Astrocyte of the cerebellum (primary cell): ENCODE measurements at regions not wholly inside any gene's neighbourhood (a gene's known extent, or its start where the extent isn't known, plus 50 kb on each side); places are given as distances from the start of the nearest gene placed in this dataset.

ENCODE experiments used
- DNase-seq: peaks from one replicate; pipeline ENCODE4 v3.0.0-alpha.2; 2011; ENCODE audit warnings: low read depth
- H3K4me3 ChIP-seq: 2 replicates; pipeline ENCODE4 v1.5.1; 2011; ENCODE audit warnings: mild to moderate bottlenecking, low read depth, low read length, moderate library complexity
- CTCF ChIP-seq: IDR thresholded peaks from 2 replicates; pipeline ENCODE4 v1.5.1; 2012; ENCODE audit warnings: low read length, low read depth, moderate library complexity, mild to moderate bottlenecking; ENCODE audit errors: missing control alignments
- in situ Hi-C: cut with HindIII; loops from 2 replicates; pipeline ENCODE4 v1.10.0; 2017; ENCODE audit warnings: low sequenced_read_pairs

- in situ Hi-C loops, result no loop called here
- TF ChIP-seq CTCF, result no peak
- no peak overlapping the region for H3K4me3 ChIP-seq
- no peak for DNase-seq
Observed at GRCh38 chr7:119219663-119220062, 995.2 kb downstream of the ANKRD7 start.

DNA sequence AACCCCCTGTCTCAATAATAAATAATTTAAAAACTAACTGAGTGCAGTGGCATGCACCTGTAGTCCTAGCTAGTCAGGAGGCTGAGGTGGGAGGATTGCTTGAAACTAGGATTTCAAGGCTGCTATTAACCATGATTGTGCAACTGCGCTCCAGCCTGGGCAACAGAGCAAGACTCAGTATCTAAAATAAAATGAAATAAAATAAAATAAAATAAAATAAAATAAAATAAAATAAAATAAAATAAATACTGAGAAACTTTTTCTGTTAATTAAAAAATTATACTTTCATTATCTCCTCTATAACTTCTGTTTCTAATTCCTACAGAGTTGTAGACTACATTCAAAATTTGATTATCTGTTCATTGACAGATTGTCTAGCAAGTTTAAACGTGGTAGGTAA is 999.4 kb downstream of the ANKRD7 start:
- H3K4me3 ChIP-seq, result no peak overlapping the region
- no peak for DNase-seq
- no peak for TF ChIP-seq CTCF
- in situ Hi-C loops, result no loop called here

GRCh38 chr7:119228482-119228881 is 1004.0 kb downstream of the ANKRD7 start:
- no peak for TF ChIP-seq CTCF
- in situ Hi-C loops, result no loop called here
- no peak for DNase-seq
- H3K4me3 ChIP-seq, result no peak overlapping the region

- no peak for TF ChIP-seq CTCF
- in situ Hi-C loops, result no loop called here
- no peak for DNase-seq
- no peak overlapping the region for H3K4me3 ChIP-seq
Observed at GRCh38 chr7:119232091-119232490, 1007.6 kb downstream of the ANKRD7 start.

DNA sequence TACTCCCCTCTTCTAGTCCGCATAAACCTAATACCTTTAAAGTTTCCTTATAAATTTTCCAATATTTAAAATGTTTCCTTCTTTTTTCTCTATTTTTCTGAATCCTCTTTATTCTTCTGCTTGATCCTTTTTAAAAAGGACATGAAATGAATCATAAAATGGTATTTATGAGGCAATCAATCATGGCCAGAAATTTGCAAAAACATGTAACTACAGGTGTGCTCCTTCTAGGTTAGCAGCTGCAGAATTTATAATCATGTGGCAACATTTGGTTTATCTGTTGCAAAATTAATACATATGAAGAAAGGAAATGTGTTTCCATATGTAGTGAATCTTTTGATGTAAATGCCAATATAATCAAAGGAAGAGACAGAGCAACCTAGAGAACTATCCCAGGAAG is 1008.5 kb downstream of the ANKRD7 start:
- TF ChIP-seq CTCF, result no peak
- no peak overlapping the region for H3K4me3 ChIP-seq
- in situ Hi-C loops, result no loop called here
- DNase-seq, result no peak

- DNase-seq, result no peak
- TF ChIP-seq CTCF, result no peak
- in situ Hi-C loops, result no loop called here
- H3K4me3 ChIP-seq, result no peak overlapping the region
Observed at GRCh38 chr7:119252962-119253361, 1020.0 kb upstream of the KCND2 start.

DNA sequence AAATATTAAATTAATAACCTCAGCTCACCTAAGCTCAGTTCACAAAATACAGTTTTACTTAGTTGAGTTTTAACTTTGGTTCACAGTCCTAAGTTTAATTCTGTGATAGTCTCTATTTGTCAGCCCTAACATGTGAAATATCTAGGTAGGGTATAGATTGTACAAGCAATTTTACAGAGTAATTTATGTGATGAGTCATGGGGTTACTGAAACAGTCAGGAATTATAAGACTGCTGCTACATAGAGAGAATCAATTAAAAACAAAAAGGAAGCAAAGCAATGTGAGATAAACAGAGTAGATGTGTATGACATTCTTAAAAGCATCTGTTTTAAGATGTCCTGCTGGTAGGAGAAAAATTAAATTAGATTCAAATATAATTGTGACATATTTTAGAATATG is 1018.2 kb upstream of the KCND2 start:
- no peak overlapping the region for H3K4me3 ChIP-seq
- in situ Hi-C loops, result no loop called here
- DNase-seq, result no peak
- no peak for TF ChIP-seq CTCF
